PC-3 (cell line): ENCODE measurements at regions not wholly inside any gene's neighbourhood (a gene's known extent, or its start where the extent isn't known, plus 50 kb on each side); places are given as distances from the start of the nearest gene placed in this dataset.

Source experiments
- ATAC-seq: fragments of 200-7000 bp; cut with Tn5 transposase; 2 replicates; pipeline ENCODE4 v1.9.1; 2020; ENCODE audit warnings: mild to moderate bottlenecking, moderate library complexity
- BruUV-seq: library from RNA; stranded (reverse); fragments of 400-500 nt; replicated peaks from 2 replicates; lab custom pipeline; 2021; lab: Mats Ljungman, UMichigan
- CTCF ChIA-PET: fragments of 300-600 bp; sonication (Branson Sonifier 250); formaldehyde crosslinking; loops from one replicate; lab custom pipeline; 2022; ENCODE audit warnings: antibody characterized with exemption; lab: Charles Lee
- POLR2A ChIA-PET: fragments of 300-600 bp; sonication (Branson Sonifier 250); formaldehyde crosslinking; loops from one replicate; lab custom pipeline; 2022; ENCODE audit warnings: antibody characterized with exemption; ENCODE audit not compliant: unreplicated experiment; lab: Charles Lee
- DNase-seq: peaks from one replicate; pipeline ENCODE4 v3.0.0-alpha.2; 2015
- H2AFZ ChIP-seq: fragments of 300-600 bp; sonication (generic); 2 replicates; pipeline ENCODE4 v1.6.0; 2016; ENCODE audit warnings: antibody characterized with exemption, low read length
- H3F3A ChIP-seq: fragments of 300-600 bp; sonication (generic); one replicate; pipeline ENCODE4 v1.6.0; 2017; ENCODE audit warnings: antibody characterized with exemption, low read length, control low read depth, mild to moderate bottlenecking; ENCODE audit not compliant: unreplicated experiment
- H3K27ac ChIP-seq: fragments of 300-600 bp; sonication (generic); 2 replicates; pipeline ENCODE4 v1.5.1; 2016; ENCODE audit warnings: mild to moderate bottlenecking, low read length
- H3K27me3 ChIP-seq: fragments of 300-600 bp; sonication (generic); 2 replicates; pipeline ENCODE4 v1.6.1; 2016; ENCODE audit warnings: low read length, mixed read lengths
- H3K36me3 ChIP-seq: fragments of 300-600 bp; sonication (generic); 2 replicates; pipeline ENCODE4 v1.6.1; 2016; ENCODE audit warnings: low read depth, mixed run types, low read length, mixed read lengths
- H3K4me1 ChIP-seq: fragments of 300-600 bp; sonication (generic); 2 replicates; pipeline ENCODE4 v1.5.1; 2016; ENCODE audit warnings: low read length; ENCODE audit not compliant: insufficient read depth
- H3K4me2 ChIP-seq: fragments of 300-600 bp; sonication (generic); 2 replicates; pipeline ENCODE4 v1.6.0; 2016; ENCODE audit warnings: low read length
- H3K4me3 ChIP-seq: fragments of 300-600 bp; sonication (generic); 2 replicates; pipeline ENCODE4 v1.5.1; 2016; ENCODE audit warnings: mild to moderate bottlenecking, low read length, mixed read lengths
- H3K79me2 ChIP-seq: fragments of 300-600 bp; sonication (generic); 2 replicates; pipeline ENCODE4 v1.6.1; 2017; ENCODE audit warnings: low read length, mixed read lengths
- H3K9ac ChIP-seq: fragments of 300-600 bp; sonication (generic); 2 replicates; pipeline ENCODE4 v1.6.0; 2016; ENCODE audit warnings: mild to moderate bottlenecking, low read length
- H3K9me2 ChIP-seq: fragments of 300-600 bp; sonication (generic); replicated peaks from 2 replicates; pipeline ENCODE4 v1.6.1; 2016; ENCODE audit warnings: mixed run types, low read length, mixed read lengths
- H3K9me3 ChIP-seq: fragments of 300-600 bp; sonication (generic); 2 replicates; pipeline ENCODE4 v1.6.1; 2016; ENCODE audit warnings: low read length, mixed read lengths
- H4K20me1 ChIP-seq: fragments of 300-600 bp; sonication (generic); 2 replicates; pipeline ENCODE4 v1.6.1; 2016; ENCODE audit warnings: low read length, mixed read lengths
- EZH2 ChIP-seq: fragments of 300-600 bp; sonication (generic); IDR thresholded peaks from one replicate; pipeline ENCODE4 v1.6.1; 2017; ENCODE audit warnings: antibody characterized with exemption, mild to moderate bottlenecking, low read length; ENCODE audit not compliant: unreplicated experiment
- EZH2phosphoT487 ChIP-seq: fragments of 300-600 bp; sonication (generic); IDR thresholded peaks from 2 replicates; pipeline ENCODE4 v1.6.1; 2018; ENCODE audit warnings: mild to moderate bottlenecking, antibody characterized with exemption, low read length, borderline replicate concordance
- intact Hi-C: fragments of 100-400 bp; cut with micrococcal nuclease; formaldehyde crosslinking; loops from 2 replicates; pipeline ENCODE4 v1.9.0; 2023
- TF ChIP-seq, protein P1 (sequence below): fragments of 300-600 bp; sonication (generic); conservative IDR thresholded peaks from 2 replicates; pipeline ENCODE4 v1.5.1; 2017; ENCODE audit warnings: antibody characterized with exemption, low read depth, mild to moderate bottlenecking, low read length

DNA sequence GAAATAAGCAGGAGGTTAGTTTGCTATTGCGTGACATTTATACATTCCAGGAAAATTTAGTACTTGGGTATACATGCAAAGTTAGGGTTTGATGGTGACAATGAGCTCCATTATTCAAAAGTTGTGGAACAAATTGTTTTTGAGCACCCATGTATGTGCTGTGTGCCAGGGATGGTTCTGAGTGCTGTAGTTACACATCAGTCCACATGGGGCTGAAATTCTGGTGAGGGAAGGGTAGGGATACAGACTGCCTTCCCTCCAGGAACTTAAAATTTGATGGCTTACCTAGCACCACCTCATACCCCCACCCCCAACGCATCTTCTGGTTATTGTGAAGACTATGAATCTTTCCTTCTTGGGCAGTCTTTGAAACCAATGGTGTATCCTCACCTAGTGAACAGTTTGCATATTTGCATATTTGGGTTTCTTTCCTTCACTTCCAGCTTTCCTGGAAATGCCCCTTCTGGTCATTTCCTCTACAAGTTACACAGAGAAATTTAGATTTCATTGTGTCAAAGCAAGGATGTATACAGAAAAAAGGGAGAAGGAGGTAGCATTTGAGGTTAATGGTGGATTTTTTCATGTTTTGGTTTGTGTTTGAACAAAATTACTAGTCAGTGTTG lies 222.0 kb upstream of the IL12A start:
- no peak overlapping the region for H3K9ac ChIP-seq
- DNase-seq = peak; percentile 73
- intact Hi-C loops = loop anchor here (5.0 to 10.0 kb wide), 3 partner anchors 106 to 602 kb away; no protein-coding TSS in a partner anchor

DNA sequence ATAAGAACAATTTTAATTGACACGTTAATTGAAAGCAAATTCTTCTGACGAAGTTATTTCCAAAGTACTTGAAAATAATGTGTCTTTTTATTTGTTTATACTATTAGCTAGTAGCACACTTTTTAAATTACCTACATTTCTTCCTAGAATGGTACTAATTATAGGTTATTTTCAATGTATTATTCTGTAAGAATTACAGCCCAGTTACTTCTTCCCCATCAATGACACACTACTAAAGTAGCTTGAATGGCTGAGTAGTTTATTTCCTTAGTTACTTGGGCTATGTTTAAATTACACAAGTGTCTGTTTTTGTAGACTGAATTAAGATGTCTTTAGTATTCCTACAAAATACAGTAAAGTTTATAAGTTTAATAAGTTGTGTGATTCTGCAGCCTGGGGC lies 217.6 kb upstream of the IL12A start:
- no peak overlapping the region for H2AFZ ChIP-seq
- H3K9ac ChIP-seq = no peak overlapping the region
- TF ChIP-seq EZH2 (no peak), EZH2phosphoT487 (no peak)
- TF ChIP-seq, protein P1, sequence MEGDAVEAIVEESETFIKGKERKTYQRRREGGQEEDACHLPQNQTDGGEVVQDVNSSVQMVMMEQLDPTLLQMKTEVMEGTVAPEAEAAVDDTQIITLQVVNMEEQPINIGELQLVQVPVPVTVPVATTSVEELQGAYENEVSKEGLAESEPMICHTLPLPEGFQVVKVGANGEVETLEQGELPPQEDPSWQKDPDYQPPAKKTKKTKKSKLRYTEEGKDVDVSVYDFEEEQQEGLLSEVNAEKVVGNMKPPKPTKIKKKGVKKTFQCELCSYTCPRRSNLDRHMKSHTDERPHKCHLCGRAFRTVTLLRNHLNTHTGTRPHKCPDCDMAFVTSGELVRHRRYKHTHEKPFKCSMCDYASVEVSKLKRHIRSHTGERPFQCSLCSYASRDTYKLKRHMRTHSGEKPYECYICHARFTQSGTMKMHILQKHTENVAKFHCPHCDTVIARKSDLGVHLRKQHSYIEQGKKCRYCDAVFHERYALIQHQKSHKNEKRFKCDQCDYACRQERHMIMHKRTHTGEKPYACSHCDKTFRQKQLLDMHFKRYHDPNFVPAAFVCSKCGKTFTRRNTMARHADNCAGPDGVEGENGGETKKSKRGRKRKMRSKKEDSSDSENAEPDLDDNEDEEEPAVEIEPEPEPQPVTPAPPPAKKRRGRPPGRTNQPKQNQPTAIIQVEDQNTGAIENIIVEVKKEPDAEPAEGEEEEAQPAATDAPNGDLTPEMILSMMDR = no peak
- no peak overlapping the region for H3K4me2 ChIP-seq
- peaks cover 4% of the 10 kb centered on the region; the same call in 1 of the 2 replicates for H3K36me3 ChIP-seq
- ChIA-PET POLR2A (no interaction called here), CTCF (no interaction called here)
- peaks cover 95% of the 10 kb centered on the region for H3K79me2 ChIP-seq
- H3K4me1 ChIP-seq = peaks cover 32% of the 10 kb centered on the region
- H3K27me3 ChIP-seq = no peaks in the 10 kb centered on the region
- intact Hi-C loops = no loop called here
- no peaks in the 10 kb centered on the region for H3K9me2 ChIP-seq
- no peak overlapping the region for H3K27ac ChIP-seq
- H3F3A ChIP-seq = no peaks in the 10 kb centered on the region
- H3K9me3 ChIP-seq = no peaks in the 10 kb centered on the region
- no peak for ATAC-seq
- H4K20me1 ChIP-seq = peaks cover 27% of the 10 kb centered on the region
- no TSS peak for BruUV-seq
- no peak overlapping the region for H3K4me3 ChIP-seq
- DNase-seq = no peak

More for the DNA sequence above, 222.0 kb upstream of the IL12A start:
- no TSS peak for BruUV-seq
- Histone ChIP-seq H3K4me1 (peaks cover 37% of the 10 kb centered on the region), H3K4me3 (peak overlapping the region; percentile 75), H3K9me3 (no peaks in the 10 kb centered on the region), H3K9me2 (no peaks in the 10 kb centered on the region), H3K4me2 (peak overlapping the region; percentile 83), H2AFZ (no peak overlapping the region), H3K27ac (peak overlapping the region; percentile 81; the same call in 1 of the 2 replicates), H3K79me2 (peaks cover 62% of the 10 kb centered on the region), H4K20me1 (peaks cover 28% of the 10 kb centered on the region), H3K27me3 (no peaks in the 10 kb centered on the region), H3F3A (no peaks in the 10 kb centered on the region), H3K36me3 (peaks cover 4% of the 10 kb centered on the region; the same call in 1 of the 2 replicates)
- TF ChIP-seq, protein P1 = peak; percentile 70
- TF ChIP-seq EZH2 (no peak), EZH2phosphoT487 (no peak)
- no peak for ATAC-seq
- ChIA-PET CTCF (interaction anchor here (0.6 to 0.8 kb wide), 3 partner anchors 9 to 88 kb away, joined by 3 to 4 read pairs (median 3); no protein-coding TSS in a partner anchor), POLR2A (interaction anchor here (0.6 to 0.7 kb wide), 2 partner anchors 37 to 39 kb away, joined by 3 to 6 read pairs; no protein-coding TSS in a partner anchor)
